ENCODE measurements at regions not wholly inside any gene's neighbourhood (a gene's known extent, or its start where the extent isn't known, plus 50 kb on each side); places are given as distances from the start of the nearest gene placed in this dataset.

DNA sequence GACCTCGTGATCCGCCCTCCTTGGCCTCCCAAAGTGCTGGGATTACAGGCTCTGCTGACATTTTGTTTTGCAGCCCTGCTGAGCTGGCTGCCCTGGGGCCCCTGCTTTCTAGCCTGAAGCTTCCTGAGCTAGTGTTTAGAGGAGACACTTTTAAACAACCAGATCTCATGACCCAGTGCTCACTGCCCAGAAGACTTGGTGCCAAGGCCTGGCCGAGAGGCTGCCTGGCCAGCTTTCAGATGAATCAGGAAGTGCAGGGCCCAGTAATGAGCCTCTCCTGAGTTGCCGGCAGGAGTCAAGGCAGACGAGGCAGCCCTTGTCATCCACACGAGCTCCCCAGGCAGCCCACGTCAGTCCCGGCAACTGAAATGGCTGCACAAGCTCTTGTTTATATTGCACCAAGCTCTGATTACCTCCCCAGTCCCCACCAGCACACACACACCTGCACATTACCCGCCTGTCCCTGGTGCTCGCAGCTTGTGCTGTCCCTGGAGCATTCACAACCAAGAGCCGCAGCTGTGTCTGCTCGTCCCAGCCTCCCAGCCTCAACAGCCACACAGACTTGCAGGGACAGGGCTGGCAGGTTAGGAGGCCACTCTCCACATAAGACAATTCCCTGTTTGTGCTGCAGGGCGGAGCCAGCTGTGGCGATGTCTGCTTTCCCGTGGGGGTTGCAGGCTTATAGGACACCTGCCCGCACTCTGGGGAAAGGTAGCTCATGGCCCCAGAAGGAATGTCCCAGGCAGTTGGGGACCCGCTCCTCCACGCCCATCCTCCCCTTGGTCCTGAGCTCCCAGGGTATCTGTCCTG is 331.2 kb upstream of the MYT1L start:
- H3K4me3 ChIP-seq (ENCODE audit: low read length), result no peak overlapping the region
- no peaks in the 10 kb centered on the region for H4K20me1 ChIP-seq (ENCODE audit: insufficient read depth, low read length)
- no peaks in the 10 kb centered on the region for H3K9me3 ChIP-seq (ENCODE audit: insufficient read depth, low read length)
- H2AFZ ChIP-seq (ENCODE audit: low read depth, low read length), result no peak overlapping the region
- no peaks in the 10 kb centered on the region for H3K36me3 ChIP-seq (replicated peaks; ENCODE audit: low read depth, low read length)
- no peak overlapping the region for H3K27ac ChIP-seq (ENCODE audit: low read length)
- no peak overlapping the region for H3K9ac ChIP-seq (ENCODE audit: low read length)
- TF ChIP-seq, protein P1, sequence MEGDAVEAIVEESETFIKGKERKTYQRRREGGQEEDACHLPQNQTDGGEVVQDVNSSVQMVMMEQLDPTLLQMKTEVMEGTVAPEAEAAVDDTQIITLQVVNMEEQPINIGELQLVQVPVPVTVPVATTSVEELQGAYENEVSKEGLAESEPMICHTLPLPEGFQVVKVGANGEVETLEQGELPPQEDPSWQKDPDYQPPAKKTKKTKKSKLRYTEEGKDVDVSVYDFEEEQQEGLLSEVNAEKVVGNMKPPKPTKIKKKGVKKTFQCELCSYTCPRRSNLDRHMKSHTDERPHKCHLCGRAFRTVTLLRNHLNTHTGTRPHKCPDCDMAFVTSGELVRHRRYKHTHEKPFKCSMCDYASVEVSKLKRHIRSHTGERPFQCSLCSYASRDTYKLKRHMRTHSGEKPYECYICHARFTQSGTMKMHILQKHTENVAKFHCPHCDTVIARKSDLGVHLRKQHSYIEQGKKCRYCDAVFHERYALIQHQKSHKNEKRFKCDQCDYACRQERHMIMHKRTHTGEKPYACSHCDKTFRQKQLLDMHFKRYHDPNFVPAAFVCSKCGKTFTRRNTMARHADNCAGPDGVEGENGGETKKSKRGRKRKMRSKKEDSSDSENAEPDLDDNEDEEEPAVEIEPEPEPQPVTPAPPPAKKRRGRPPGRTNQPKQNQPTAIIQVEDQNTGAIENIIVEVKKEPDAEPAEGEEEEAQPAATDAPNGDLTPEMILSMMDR (IDR thresholded peaks at IDR 0.05; ENCODE audit: low read depth, low read length), result no peak
- TF ChIP-seq EZH2phosphoT487 (IDR thresholded peaks at IDR 0.05; ENCODE audit: low read depth), result no peak
- H3K4me2 ChIP-seq (ENCODE audit: low read length), result no peak overlapping the region
- no peaks in the 10 kb centered on the region for H3K27me3 ChIP-seq (ENCODE audit: low read depth, low read length)
- no peaks in the 10 kb centered on the region for H3K4me1 ChIP-seq (ENCODE audit: low read length)
- H3K79me2 ChIP-seq (ENCODE audit: low read length), result no peaks in the 10 kb centered on the region

DNA sequence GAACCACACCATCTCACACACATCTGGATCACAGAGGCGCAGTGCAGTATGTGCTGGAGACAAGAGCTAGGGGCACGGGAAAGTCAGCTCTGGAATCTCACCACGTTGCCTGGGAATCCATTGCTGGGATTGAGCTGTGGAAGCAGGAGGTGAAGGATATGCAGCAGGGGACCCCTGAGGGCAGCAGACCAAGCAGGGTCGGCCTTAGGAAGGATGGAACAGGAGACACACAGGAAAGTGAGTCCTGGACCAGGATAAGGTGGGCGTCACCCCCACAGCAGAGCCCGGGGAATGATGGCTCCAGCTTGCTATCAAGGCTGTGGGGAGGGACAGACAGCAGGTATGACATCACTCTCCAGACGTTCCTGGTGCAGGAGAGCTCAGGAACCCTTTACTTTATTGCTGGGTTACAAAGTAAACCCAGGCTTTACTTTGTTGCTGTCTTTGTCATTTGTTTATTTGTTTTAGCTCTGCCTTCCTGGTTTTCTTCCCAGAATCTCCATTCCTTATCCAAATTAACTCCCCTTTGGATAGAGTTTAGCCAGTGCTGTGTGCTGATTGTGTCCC is 329.8 kb upstream of the MYT1L start:
- TF ChIP-seq EZH2phosphoT487 (IDR thresholded peaks at IDR 0.05; ENCODE audit: low read depth), result no peak
- TF ChIP-seq, protein P1 (IDR thresholded peaks at IDR 0.05; ENCODE audit: low read depth, low read length), result no peak
- Histone ChIP-seq H3K27ac (ENCODE audit: low read length) (no peak overlapping the region), H2AFZ (ENCODE audit: low read depth, low read length) (no peak overlapping the region), H3K27me3 (ENCODE audit: low read depth, low read length) (no peaks in the 10 kb centered on the region), H3K9ac (ENCODE audit: low read length) (no peak overlapping the region), H3K4me1 (ENCODE audit: low read length) (no peaks in the 10 kb centered on the region), H3K9me3 (ENCODE audit: insufficient read depth, low read length) (no peaks in the 10 kb centered on the region), H3K4me2 (ENCODE audit: low read length) (no peak overlapping the region), H3K79me2 (ENCODE audit: low read length) (no peaks in the 10 kb centered on the region), H4K20me1 (ENCODE audit: insufficient read depth, low read length) (no peaks in the 10 kb centered on the region), H3K4me3 (ENCODE audit: low read length) (no peak overlapping the region), H3K36me3 (replicated peaks; ENCODE audit: low read depth, low read length) (no peaks in the 10 kb centered on the region)

DNA sequence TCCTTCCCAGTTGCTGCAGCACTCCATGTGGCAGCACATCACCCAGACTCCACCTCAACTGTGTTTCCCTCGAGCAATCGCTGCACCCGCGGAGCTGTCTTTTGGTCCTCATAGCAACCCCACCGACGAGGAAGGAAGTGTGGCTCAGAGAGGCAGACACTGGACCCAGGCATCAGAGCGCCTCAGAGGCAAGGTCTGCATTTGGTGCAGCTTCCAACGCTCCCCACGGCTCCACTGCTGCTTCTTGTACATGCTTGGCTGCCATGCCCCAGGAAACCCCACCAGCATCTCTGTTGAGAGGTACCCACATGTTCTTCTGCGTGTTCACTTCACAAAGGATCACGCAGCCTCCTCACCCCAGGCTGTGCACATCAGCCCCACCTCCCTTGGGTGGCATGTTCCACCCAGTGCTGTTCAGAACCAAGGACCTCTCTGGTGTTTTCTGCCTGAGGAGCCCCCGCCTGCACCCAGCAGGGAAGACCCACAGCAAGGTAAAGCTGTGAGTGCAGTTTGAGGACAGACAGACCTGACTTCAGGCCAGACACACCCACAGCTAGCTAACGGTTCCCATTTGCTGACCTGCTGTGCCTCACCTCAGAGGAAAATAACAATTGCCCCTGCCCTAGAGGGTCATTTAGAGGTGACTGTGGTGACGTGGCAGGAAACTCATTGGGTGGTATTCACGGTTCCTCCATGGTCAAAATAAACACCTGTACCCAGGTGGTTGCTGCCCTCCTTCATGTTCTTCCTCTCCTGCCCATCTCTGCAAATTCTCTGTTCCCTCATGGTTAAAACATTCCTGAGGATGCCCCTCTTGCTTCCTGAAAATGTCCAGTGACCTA is 326.3 kb upstream of the MYT1L start:
- Histone ChIP-seq H3K27me3 (ENCODE audit: low read depth, low read length) (no peaks in the 10 kb centered on the region), H3K27ac (ENCODE audit: low read length) (no peak overlapping the region), H3K4me2 (ENCODE audit: low read length) (no peak overlapping the region), H2AFZ (ENCODE audit: low read depth, low read length) (no peak overlapping the region), H3K79me2 (ENCODE audit: low read length) (no peaks in the 10 kb centered on the region), H3K9me3 (ENCODE audit: insufficient read depth, low read length) (no peaks in the 10 kb centered on the region), H3K4me3 (ENCODE audit: low read length) (no peak overlapping the region), H4K20me1 (ENCODE audit: insufficient read depth, low read length) (no peaks in the 10 kb centered on the region), H3K9ac (ENCODE audit: low read length) (no peak overlapping the region), H3K4me1 (ENCODE audit: low read length) (no peaks in the 10 kb centered on the region), H3K36me3 (replicated peaks; ENCODE audit: low read depth, low read length) (no peaks in the 10 kb centered on the region)
- no peak for TF ChIP-seq EZH2phosphoT487 (IDR thresholded peaks at IDR 0.05; ENCODE audit: low read depth)
- TF ChIP-seq, protein P1 (IDR thresholded peaks at IDR 0.05; ENCODE audit: low read depth, low read length), result no peak
